ENCODE measurements at regions not wholly inside any gene's neighbourhood (a gene's known extent, or its start where the extent isn't known, plus 50 kb on each side); places are given as distances from the start of the nearest gene placed in this dataset.

DNA sequence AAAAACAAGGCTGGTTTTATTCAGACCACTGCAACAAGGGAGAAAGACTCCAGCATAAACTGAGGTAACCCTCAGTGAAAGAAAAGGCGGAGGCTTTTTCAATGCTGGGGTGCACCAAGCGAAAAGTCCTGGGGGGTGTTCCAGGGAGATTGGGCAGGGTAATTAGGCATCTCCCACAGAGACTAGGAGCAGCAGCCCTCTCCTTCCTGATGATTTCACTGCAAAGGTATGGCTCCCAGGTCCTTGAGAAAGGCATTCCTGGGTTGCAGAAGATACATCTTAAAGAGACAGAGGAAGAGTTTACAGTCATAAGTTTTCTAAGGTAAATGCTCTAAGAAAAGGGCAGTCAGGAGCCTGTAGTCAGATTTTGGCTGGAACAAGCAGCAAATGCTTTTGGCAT lies 412.0 kb downstream of the FOXO1 start:
- TF ChIP-seq EZH2 (IDR thresholded peaks at IDR 0.05; ENCODE audit: borderline replicate concordance) (no peak), CTCF (IDR thresholded peaks at IDR 0.05; ENCODE audit: poor library complexity) (no peak)
